ENCODE measurements at regions not wholly inside any gene's neighbourhood (a gene's known extent, or its start where the extent isn't known, plus 50 kb on each side); places are given as distances from the start of the nearest gene placed in this dataset.

DNA sequence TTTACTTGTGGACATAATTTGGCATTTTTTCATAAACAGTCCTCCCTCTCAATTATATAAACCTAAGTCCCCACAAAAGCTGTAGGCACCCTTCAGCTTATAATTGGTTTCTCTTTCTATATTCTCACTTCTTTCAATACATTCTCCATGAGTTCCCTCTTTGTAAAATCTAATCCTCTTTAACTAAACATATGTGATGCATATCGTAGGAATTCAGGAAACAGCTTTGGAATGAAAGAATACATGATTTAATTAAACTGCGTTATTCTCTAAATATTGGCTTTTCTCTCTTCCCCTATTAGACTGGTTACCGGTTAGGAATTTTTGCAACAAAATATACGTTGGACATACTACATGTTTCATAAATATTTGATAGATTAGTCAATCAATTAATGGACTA, 1122.6 kb downstream of the FLRT2 start:
- no peak for DNase-seq (ENCODE audit: low read depth)
- no peak for TF ChIP-seq CTCF (conservative IDR thresholded peaks at IDR 0.05; ENCODE audit: control insufficient read depth, insufficient read depth, low read depth, low read length)
- H3K4me3 ChIP-seq (ENCODE audit: control insufficient read depth, low read depth, low read length): no peak overlapping the region

DNA sequence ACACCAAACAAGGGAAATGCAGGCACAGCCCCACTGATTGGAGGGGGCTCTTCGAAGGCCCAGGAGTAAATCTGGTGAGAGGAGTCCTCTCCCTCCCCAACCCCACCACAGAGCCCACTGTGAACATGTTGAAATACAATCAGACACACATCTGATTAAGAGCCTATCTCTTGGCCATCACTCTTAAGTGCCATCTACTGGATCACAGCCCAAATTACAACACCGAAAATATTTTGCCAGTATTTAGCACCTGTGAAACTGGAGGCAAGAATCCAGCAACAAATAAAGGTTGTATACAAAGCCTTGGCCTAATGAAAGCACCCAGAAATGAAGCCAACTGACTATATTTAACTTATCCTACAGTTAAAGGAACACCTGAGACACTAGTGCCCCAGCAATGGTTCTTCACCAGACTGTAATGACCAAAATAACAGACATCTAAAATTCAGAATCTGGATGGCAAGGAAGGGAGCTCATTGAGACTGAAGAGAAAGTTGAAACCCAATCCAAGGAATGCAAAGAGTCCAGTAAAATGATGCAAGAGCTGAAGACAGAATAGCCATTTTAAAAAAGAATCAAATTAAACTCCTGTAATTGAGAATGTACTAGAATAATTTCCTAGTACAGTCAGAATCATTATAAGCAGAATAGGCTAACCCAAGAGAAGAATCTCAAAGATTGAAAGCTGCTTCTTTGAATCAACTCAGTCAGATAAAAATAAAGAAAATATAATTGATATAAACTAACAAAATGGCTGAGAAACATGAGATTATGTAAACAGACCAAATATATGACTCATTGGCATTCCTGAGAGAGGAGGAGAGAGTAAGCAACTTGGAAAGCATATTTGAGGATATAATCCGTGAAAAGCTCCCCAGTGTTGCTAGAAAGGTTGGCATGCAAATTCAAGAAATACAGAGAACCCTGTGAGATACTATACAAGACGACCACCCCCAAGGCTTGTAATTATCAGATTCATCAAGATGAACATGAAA, 1117.0 kb downstream of the FLRT2 start:
- DNase-seq (ENCODE audit: low read depth): peak; percentile 34
- H3K4me3 ChIP-seq (ENCODE audit: control insufficient read depth, low read depth, low read length): no peak overlapping the region
- peak; percentile 16 for TF ChIP-seq CTCF (conservative IDR thresholded peaks at IDR 0.05; ENCODE audit: control insufficient read depth, insufficient read depth, low read depth, low read length)

DNA sequence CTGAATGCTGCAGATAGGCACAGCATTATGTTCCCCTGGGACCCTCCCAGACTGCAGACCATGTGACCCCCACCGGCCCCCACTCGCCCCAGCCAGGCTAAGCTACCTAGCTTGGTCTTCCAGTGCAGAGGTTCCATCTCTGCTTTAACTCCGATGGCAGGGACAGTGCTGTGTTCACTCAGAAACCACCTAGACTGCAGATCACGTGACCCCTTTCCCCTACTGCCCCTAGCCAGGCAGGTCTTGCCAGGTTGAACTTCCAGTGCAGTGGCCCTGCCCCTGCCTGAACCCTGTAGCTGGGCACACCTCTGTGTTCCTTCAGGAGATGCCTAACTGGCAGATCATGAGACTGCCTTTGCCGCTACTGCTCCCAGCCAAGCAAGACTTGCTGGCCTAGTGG, 1116.2 kb downstream of the FLRT2 start:
- no peak for DNase-seq (ENCODE audit: low read depth)
- TF ChIP-seq CTCF (conservative IDR thresholded peaks at IDR 0.05; ENCODE audit: control insufficient read depth, insufficient read depth, low read depth, low read length): no peak
- H3K4me3 ChIP-seq (ENCODE audit: control insufficient read depth, low read depth, low read length): no peak overlapping the region

GRCh38 chr14:86641310-86641709, 1111.4 kb downstream of the FLRT2 start:
- DNase-seq (ENCODE audit: low read depth): no peak
- H3K4me3 ChIP-seq (ENCODE audit: control insufficient read depth, low read depth, low read length): no peak overlapping the region
- TF ChIP-seq CTCF (conservative IDR thresholded peaks at IDR 0.05; ENCODE audit: control insufficient read depth, insufficient read depth, low read depth, low read length): no peak

- no peak overlapping the region for H3K4me3 ChIP-seq (ENCODE audit: control insufficient read depth, low read depth, low read length)
- TF ChIP-seq CTCF (conservative IDR thresholded peaks at IDR 0.05; ENCODE audit: control insufficient read depth, insufficient read depth, low read depth, low read length): no peak
- no peak for DNase-seq (ENCODE audit: low read depth)
Measured at GRCh38 chr14:86640288-86640687, 1110.3 kb downstream of the FLRT2 start.

DNA sequence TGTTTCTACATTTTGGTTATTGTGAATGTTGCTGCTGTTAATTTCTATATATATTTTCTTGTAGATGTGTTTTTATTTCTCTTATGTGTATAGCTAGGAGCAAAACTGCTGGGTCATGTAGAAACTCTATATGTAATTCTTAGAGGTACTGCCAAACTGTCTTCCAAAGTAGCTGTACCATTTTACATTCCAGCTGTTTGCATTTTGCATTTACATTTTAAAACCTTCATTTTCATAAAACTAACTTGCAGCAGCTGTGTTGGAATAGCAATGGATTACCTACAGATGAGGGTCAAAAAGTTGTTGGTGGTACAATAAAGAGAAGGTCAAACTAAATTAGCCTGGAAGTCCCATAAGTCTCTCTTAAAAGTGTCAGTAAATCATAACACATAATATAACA, 1109.7 kb downstream of the FLRT2 start:
- no peak for TF ChIP-seq CTCF (conservative IDR thresholded peaks at IDR 0.05; ENCODE audit: control insufficient read depth, insufficient read depth, low read depth, low read length)
- no peak for DNase-seq (ENCODE audit: low read depth)

More for the DNA sequence above, 1109.7 kb downstream of the FLRT2 start:
- H3K4me3 ChIP-seq (ENCODE audit: control insufficient read depth, low read depth, low read length): no peak overlapping the region
